ENCODE measurements at regions not wholly inside any gene's neighbourhood (a gene's known extent, or its start where the extent isn't known, plus 50 kb on each side); places are given as distances from the start of the nearest gene placed in this dataset.

GRCh38 chr14:47935332-47935731 is 259.9 kb upstream of the MDGA2 start:
- no peak for TF ChIP-seq MXI1 (IDR thresholded peaks at IDR 0.05; ENCODE audit: low read depth, low read length)
- no peak for TF ChIP-seq GATA2 (CRISPR knock-in tag; IDR thresholded peaks at IDR 0.05)
- TF ChIP-seq RAD21 (IDR thresholded peaks at IDR 0.05; ENCODE audit: low read length) = no peak
- no peak for TF ChIP-seq CTCF (IDR thresholded peaks at IDR 0.05)
- no peak for TF ChIP-seq PBX3 (IDR thresholded peaks at IDR 0.05)
- TF ChIP-seq SIN3A (IDR thresholded peaks at IDR 0.05; ENCODE audit: borderline replicate concordance, low read depth, low read length) = no peak
- TF ChIP-seq POLR2AphosphoS5 (IDR thresholded peaks at IDR 0.05; ENCODE audit: low read depth, low read length) = no peak
- TF ChIP-seq GABPA (IDR thresholded peaks at IDR 0.05; ENCODE audit: low read depth) = no peak
- no peak for TF ChIP-seq RFX5 (IDR thresholded peaks at IDR 0.05; ENCODE audit: low read length)

Data from SK-N-SH (cell line).